Naive thymus-derived CD4-positive, alpha-beta T cell (primary cell): ENCODE measurements at regions not wholly inside any gene's neighbourhood (a gene's known extent, or its start where the extent isn't known, plus 50 kb on each side); places are given as distances from the start of the nearest gene placed in this dataset.
"Not testable (repeated sequence)": the region's sequence is repeated elsewhere in the genome, so short reads cannot be mapped to it uniquely, and the experiment has no call there.

ENCODE experiments used
- ATAC-seq: fragments of 150-1000 bp; cut with Tn5 transposase; 2 replicates; pipeline ENCODE4 v1.10.0; 2021; ENCODE audit warnings: mild to moderate bottlenecking, moderate library complexity
- CTCF ChIA-PET: fragments of 350-600 bp; sonication (Branson Sonifier 250); formaldehyde crosslinking; loops from one replicate; lab custom pipeline; 2021; ENCODE audit warnings: antibody characterized with exemption; lab: Charles Lee
- POLR2A ChIA-PET: fragments of 350-600 bp; sonication (Branson Sonifier 250); formaldehyde crosslinking; loops from one replicate; lab custom pipeline; 2021; ENCODE audit warnings: antibody characterized with exemption, inconsistent platforms; lab: Charles Lee
- DNase-seq, 9 donors: peaks; one replicate each; pipeline versions ENCODE4 v3.0.0 to v3.0.0-alpha.2; 2020 to 2022; ENCODE audit warnings: mixed read lengths in 1 of 9
- H3K27ac ChIP-seq: one replicate; pipeline ENCODE4 v1.7.0; 2013; ENCODE audit warnings: mild to moderate bottlenecking, low read depth, low read length, moderate library complexity
- H3K27me3 ChIP-seq, 2 donors: one replicate each; pipeline ENCODE4 v1.7.0; 2013; ENCODE audit warnings: low read length in 2 of 2, mild to moderate bottlenecking in 2 of 2, moderate library complexity in 2 of 2; ENCODE audit not compliant: control insufficient read depth in 2 of 2, insufficient read depth in 2 of 2
- H3K36me3 ChIP-seq, 3 experiments: 1 replicate in 2 of 3; 2 replicates in 1 of 3; pipeline ENCODE4 v1.7.0; 2013; ENCODE audit warnings: low read length in 3 of 3, mild to moderate bottlenecking in 3 of 3, moderate library complexity in 1 of 3; ENCODE audit not compliant: insufficient read depth in 3 of 3, control insufficient read depth in 2 of 3
- H3K4me1 ChIP-seq, 2 donors: one replicate each; pipeline ENCODE4 v1.7.0; 2013; ENCODE audit warnings: low read length in 2 of 2, mild to moderate bottlenecking in 2 of 2, moderate library complexity in 1 of 2; ENCODE audit not compliant: control insufficient read depth in 2 of 2, insufficient read depth in 2 of 2
- H3K4me3 ChIP-seq: 2 replicates; pipeline ENCODE4 v1.7.0; 2013; ENCODE audit warnings: mild to moderate bottlenecking, low read length
- H3K9me3 ChIP-seq, 3 experiments: 1 replicate in 2 of 3; 2 replicates in 1 of 3; pipeline ENCODE4 v1.7.0; 2013; ENCODE audit warnings: low read length in 3 of 3; ENCODE audit not compliant: control insufficient read depth in 2 of 3
- H3K27ac Mint-ChIP-seq, 9 donors: one replicate each; pipeline ENCODE4 v1.8.0; 2020 to 2022; ENCODE audit warnings: mixed read lengths in 9 of 9, mild to moderate bottlenecking in 8 of 9, moderate library complexity in 5 of 9, inconsistent platforms in 2 of 9
- H3K27me3 Mint-ChIP-seq, 5 donors: one replicate each; pipeline ENCODE4 v1.8.0; 2021 to 2022; ENCODE audit warnings: mixed read lengths in 5 of 5, mild to moderate bottlenecking in 1 of 5
- H3K36me3 Mint-ChIP-seq, 5 donors: one replicate each; pipeline ENCODE4 v1.8.0; 2020 to 2022; ENCODE audit warnings: mixed read lengths in 5 of 5, mild to moderate bottlenecking in 3 of 5, inconsistent platforms in 1 of 5
- H3K4me1 Mint-ChIP-seq, 7 donors: one replicate each; pipeline ENCODE4 v1.8.0; 2020 to 2022; ENCODE audit warnings: mixed read lengths in 7 of 7, mild to moderate bottlenecking in 3 of 7, inconsistent platforms in 1 of 7
- H3K4me3 Mint-ChIP-seq, 10 donors: one replicate each; pipeline ENCODE4 v1.8.0; 2020 to 2022; ENCODE audit warnings: mild to moderate bottlenecking in 10 of 10, mixed read lengths in 10 of 10, moderate library complexity in 6 of 10, inconsistent platforms in 2 of 10
- H3K9me3 Mint-ChIP-seq, 11 donors: one replicate each; pipeline ENCODE4 v1.8.0; 2020 to 2022; ENCODE audit warnings: mixed read lengths in 11 of 11, mild to moderate bottlenecking in 4 of 11, inconsistent platforms in 1 of 11, moderate library complexity in 1 of 11
- intact Hi-C, 2 donors: fragments of 100-400 bp; cut with micrococcal nuclease; formaldehyde crosslinking; loops; one replicate each; pipeline ENCODE4 v1.15.1; 2023

GRCh38 chr3:105281989-105282388, 84.7 kb upstream of the ALCAM start:
- Mint-ChIP-seq H3K36me3 (no peaks in the 10 kb centered on the region), H3K27ac (no peak overlapping the region), H3K9me3 (peaks cover 0 to 1% (median 0%) of the 10 kb centered on the region in 11 donors), H3K4me3 (no peak overlapping the region), H3K27me3 (peaks cover 0 to 23% (median 6%) of the 10 kb centered on the region in 5 donors), H3K4me1 (no peaks in the 10 kb centered on the region)
- intact Hi-C loops, result no loop called here
- no peaks in the 10 kb centered on the region for H3K4me1 ChIP-seq
- ChIA-PET CTCF (no interaction called here), POLR2A (no interaction called here)
- ATAC-seq (no peak), DNase-seq (no peak)
- H3K27me3 ChIP-seq, result no peaks in the 10 kb centered on the region
- no peak overlapping the region for H3K4me3 ChIP-seq
- H3K36me3 ChIP-seq, result no peaks in the 10 kb centered on the region
- H3K27ac ChIP-seq, result no peak overlapping the region
- H3K9me3 ChIP-seq, result no peaks in the 10 kb centered on the region

GRCh38 chr3:105284876-105285275, 81.8 kb upstream of the ALCAM start:
- POLR2A ChIA-PET, result no interaction called here
- intact Hi-C loops, result no loop called here
- no peaks in the 10 kb centered on the region for H3K9me3 Mint-ChIP-seq
- no peak overlapping the region for H3K4me3 Mint-ChIP-seq
- H3K4me1 ChIP-seq, result no peaks in the 10 kb centered on the region
- H3K4me1 Mint-ChIP-seq, result no peaks in the 10 kb centered on the region
- ATAC-seq, result no peak
- no peak overlapping the region for H3K27ac Mint-ChIP-seq
- no peaks in the 10 kb centered on the region for H3K9me3 ChIP-seq
- H3K36me3 ChIP-seq, result no peaks in the 10 kb centered on the region
- no peak overlapping the region for H3K27ac ChIP-seq
- H3K36me3 Mint-ChIP-seq, result no peaks in the 10 kb centered on the region
- H3K27me3 Mint-ChIP-seq, result peaks cover 0 to 26% (median 4%) of the 10 kb centered on the region in 5 donors
- H3K27me3 ChIP-seq, result no peaks in the 10 kb centered on the region
- H3K4me3 ChIP-seq, result no peak overlapping the region
- CTCF ChIA-PET, result no interaction called here
- DNase-seq, result no peak

GRCh38 chr3:105285653-105286241, 81.0 kb upstream of the ALCAM start:
- Histone ChIP-seq H3K27me3 (no peaks in the 10 kb centered on the region), H3K9me3 (no peaks in the 10 kb centered on the region), H3K4me3 (no peak overlapping the region), H3K36me3 (no peaks in the 10 kb centered on the region), H3K4me1 (no peaks in the 10 kb centered on the region), H3K27ac (no peak overlapping the region)
- Mint-ChIP-seq H3K36me3 (no peaks in the 10 kb centered on the region), H3K4me1 (no peaks in the 10 kb centered on the region), H3K4me3 (no peak overlapping the region), H3K27ac (no peak overlapping the region), H3K27me3 (peaks cover 0 to 19% (median 0%) of the 10 kb centered on the region in 5 donors), H3K9me3 (no peaks in the 10 kb centered on the region)
- ChIA-PET CTCF (no interaction called here), POLR2A (no interaction called here)
- intact Hi-C loops, result no loop called here
- no peak for ATAC-seq
- no peak for DNase-seq

- Mint-ChIP-seq H3K4me1 (no peaks in the 10 kb centered on the region), H3K27ac (no peak overlapping the region), H3K9me3 (peaks cover 0 to 15% (median 6%) of the 10 kb centered on the region in 11 donors), H3K36me3 (peaks cover 0 to 7% (median 0%) of the 10 kb centered on the region in 5 donors), H3K27me3 (peaks cover 0 to 27% (median 9%) of the 10 kb centered on the region in 5 donors), H3K4me3 (no peak overlapping the region)
- CTCF ChIA-PET, result no interaction called here
- ATAC-seq, result no peak
- no peaks in the 10 kb centered on the region for H3K27me3 ChIP-seq
- H3K4me3 ChIP-seq, result no peak overlapping the region
- POLR2A ChIA-PET, result no interaction called here
- no peaks in the 10 kb centered on the region for H3K4me1 ChIP-seq
- no peaks in the 10 kb centered on the region for H3K9me3 ChIP-seq
- no peak for DNase-seq
- no peak overlapping the region for H3K27ac ChIP-seq
- intact Hi-C loops, result no loop called here
- no peaks in the 10 kb centered on the region for H3K36me3 ChIP-seq
These were observed 73.3 kb upstream of the ALCAM start for GRCh38 chr3:105293441-105293840.

GRCh38 chr3:105296182-105296822, 70.4 kb upstream of the ALCAM start:
- H3K4me1 ChIP-seq, POLR2A ChIA-PET, CTCF ChIA-PET, H3K4me3 Mint-ChIP-seq, H3K36me3 Mint-ChIP-seq, H3K27me3 ChIP-seq, H3K27ac Mint-ChIP-seq, H3K36me3 ChIP-seq, H3K4me1 Mint-ChIP-seq, intact Hi-C loops, H3K27ac ChIP-seq, H3K4me3 ChIP-seq, DNase-seq, H3K9me3 ChIP-seq, ATAC-seq: not testable (repeated sequence)
- Mint-ChIP-seq H3K9me3 (peaks cover 0 to 15% (median 7%) of the 10 kb centered on the region in 11 donors), H3K27me3 (peaks cover 0 to 27% (median 9%) of the 10 kb centered on the region in 5 donors)

- Histone ChIP-seq H3K9me3 (peaks cover 0 to 20% (median 0%) of the 10 kb centered on the region in 3 experiments), H3K36me3 (no peaks in the 10 kb centered on the region), H3K27ac (no peak overlapping the region), H3K27me3 (no peaks in the 10 kb centered on the region), H3K4me1 (no peaks in the 10 kb centered on the region), H3K4me3 (no peak overlapping the region)
- Mint-ChIP-seq H3K9me3 (peaks cover 3 to 48% (median 24%) of the 10 kb centered on the region in 11 donors), H3K4me1 (no peaks in the 10 kb centered on the region), H3K4me3 (no peak overlapping the region), H3K36me3 (peaks cover 0 to 7% (median 0%) of the 10 kb centered on the region in 5 donors), H3K27me3 (peaks cover 0 to 11% (median 5%) of the 10 kb centered on the region in 5 donors), H3K27ac (no peak overlapping the region)
- ATAC-seq (no peak), DNase-seq (no peak)
- CTCF ChIA-PET, result interaction anchor here (1.0 kb wide), 1 partner anchor 16 kb away, joined by 3 read pairs; no protein-coding TSS in a partner anchor
- intact Hi-C loops, result no loop called here
- POLR2A ChIA-PET, result no interaction called here
These were observed 62.2 kb upstream of the ALCAM start for GRCh38 chr3:105304487-105304886.

- Mint-ChIP-seq H3K4me1 (no peaks in the 10 kb centered on the region), H3K27me3 (peaks cover 0 to 6% (median 0%) of the 10 kb centered on the region in 5 donors), H3K4me3 (no peak overlapping the region), H3K27ac (no peak overlapping the region), H3K9me3 (peaks cover 0 to 8% (median 0%) of the 10 kb centered on the region in 11 donors), H3K36me3 (no peaks in the 10 kb centered on the region)
- POLR2A ChIA-PET, result no interaction called here
- DNase-seq, result no peak
- no peak for ATAC-seq
- Histone ChIP-seq H3K4me3 (no peak overlapping the region), H3K9me3 (no peaks in the 10 kb centered on the region), H3K36me3 (no peaks in the 10 kb centered on the region), H3K27me3 (no peaks in the 10 kb centered on the region), H3K27ac (no peak overlapping the region), H3K4me1 (no peaks in the 10 kb centered on the region)
- intact Hi-C loops, result no loop called here
- CTCF ChIA-PET, result no interaction called here
These were observed 51.6 kb upstream of the ALCAM start for GRCh38 chr3:105315144-105315543.
